H1 (cell line): ENCODE measurements at regions not wholly inside any gene's neighbourhood (a gene's known extent, or its start where the extent isn't known, plus 50 kb on each side); places are given as distances from the start of the nearest gene placed in this dataset.

ENCODE experiments used
- CBX5 ChIP-seq: fragments of 300-800, 300-1000 bp; sonication (generic); IDR thresholded peaks from 2 replicates; pipeline ENCODE4 v1.7.1; 2016; ENCODE audit warnings: antibody characterized with exemption, low read length, low read depth
- CBX8 ChIP-seq: fragments of 300-800, 300-1000 bp; sonication (generic); IDR thresholded peaks from 2 replicates; pipeline ENCODE4 v1.7.1; 2016; ENCODE audit warnings: low read depth, low read length, borderline replicate concordance
- CEBPB ChIP-seq: IDR thresholded peaks from 2 replicates; pipeline ENCODE4 v1.6.1; 2012; ENCODE audit warnings: low read depth, low read length
- CHD1 ChIP-seq: IDR thresholded peaks from 2 replicates; pipeline ENCODE4 v1.6.1; 2012; ENCODE audit warnings: low read depth, low read length, improper control_type of control experiment
- EP300 ChIP-seq, 2 experiments: IDR thresholded peaks; 1 replicate in 1 of 2; 2 replicates in 1 of 2; pipeline ENCODE4 v1.6.1; 2011 to 2012; ENCODE audit warnings: low read depth in 2 of 2, low read length in 2 of 2, mild to moderate bottlenecking in 2 of 2, borderline replicate concordance in 1 of 2, inconsistent platforms in 1 of 2, moderate library complexity in 1 of 2
- GTF2F1 ChIP-seq: IDR thresholded peaks from 2 replicates; pipeline ENCODE4 v1.6.1; 2012; ENCODE audit warnings: low read depth, low read length, improper control_type of control experiment, borderline replicate concordance
- HDAC2 ChIP-seq, 2 experiments: fragments of 300-600 bp in 1 of 2; sonication (generic) in 1 of 2; IDR thresholded peaks; 2 replicates each; pipeline ENCODE4 v1.6.1; 2011 to 2012; ENCODE audit warnings: low read depth in 2 of 2, low read length in 2 of 2, mild to moderate bottlenecking in 2 of 2, moderate library complexity in 2 of 2, borderline replicate concordance in 1 of 2, inconsistent platforms in 1 of 2
- POLR2A ChIP-seq, 2 experiments: IDR thresholded peaks; 1 replicate in 1 of 2; 2 replicates in 1 of 2; pipeline ENCODE4 v1.6.1; 2011; ENCODE audit warnings: low read depth in 2 of 2, low read length in 2 of 2, mild to moderate bottlenecking in 2 of 2; ENCODE audit errors: control extremely low read depth in 1 of 2
- POLR2AphosphoS5 ChIP-seq: IDR thresholded peaks from 2 replicates; pipeline ENCODE4 v1.6.1; 2011; ENCODE audit warnings: low read depth, low read length
- SP1 ChIP-seq: IDR thresholded peaks from 2 replicates; pipeline ENCODE4 v1.6.1; 2011; ENCODE audit warnings: low read depth, low read length
- SP2 ChIP-seq: IDR thresholded peaks from 2 replicates; pipeline ENCODE4 v1.6.1; 2012; ENCODE audit warnings: mild to moderate bottlenecking, low read length, inconsistent platforms
- SRF ChIP-seq: IDR thresholded peaks from 2 replicates; pipeline ENCODE4 v1.6.1; 2011; ENCODE audit warnings: mild to moderate bottlenecking, low read depth, low read length, moderate library complexity
- TEAD4 ChIP-seq: IDR thresholded peaks from 2 replicates; pipeline ENCODE4 v1.6.1; 2012; ENCODE audit warnings: low read depth, low read length, inconsistent platforms, mixed read lengths
- TF ChIP-seq, protein P1 (sequence below), 3 experiments: IDR thresholded peaks; 1 replicate in 2 of 3; 2 replicates in 1 of 3; pipeline versions ENCODE4 v1.5.1 to v1.6.1; 2011; ENCODE audit warnings: low read length in 3 of 3, mild to moderate bottlenecking in 3 of 3, inconsistent platforms in 2 of 3, low read depth in 1 of 3, moderate library complexity in 1 of 3; ENCODE audit not compliant: insufficient read depth in 1 of 3; ENCODE audit errors: control extremely low read depth in 1 of 3

DNA sequence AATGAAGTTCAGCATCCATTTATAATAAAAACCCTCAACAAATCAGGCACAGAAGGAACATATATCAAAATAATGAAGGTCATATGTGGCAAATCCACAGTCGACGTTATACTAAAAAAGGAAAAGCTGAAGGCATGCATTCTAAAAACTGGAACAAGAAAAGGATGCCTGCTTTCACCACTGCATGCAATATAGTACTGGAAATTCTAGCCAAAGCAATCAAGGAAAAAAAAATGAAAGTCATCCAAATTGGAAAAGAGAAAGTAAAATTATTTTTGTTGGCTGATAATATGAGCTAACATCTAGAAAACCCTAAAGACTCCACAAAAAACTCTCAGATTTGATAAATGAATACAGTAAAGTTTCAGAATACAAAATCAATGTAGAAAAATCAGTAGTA lies 1123.2 kb downstream of the TBL1XR1 start:
- TF ChIP-seq POLR2A (IDR thresholded peaks at IDR 0.05; ENCODE audit: control extremely low read depth in 1 of 2, low read depth in 2 of 2, low read length in 2 of 2) (no peak), HDAC2 (IDR thresholded peaks at IDR 0.05; ENCODE audit: borderline replicate concordance in 1 of 2, low read depth in 2 of 2, low read length in 2 of 2) (no peak), SP1 (no peak), CEBPB (no peak), TEAD4 (no peak), CBX5 (no peak), CBX8 (no peak), SP2 (no peak), EP300 (IDR thresholded peaks at IDR 0.05; ENCODE audit: borderline replicate concordance in 1 of 2, low read depth in 2 of 2, low read length in 2 of 2) (no peak), CHD1 (no peak), GTF2F1 (no peak), SRF (no peak), POLR2AphosphoS5 (no peak)
- TF ChIP-seq, protein P1, sequence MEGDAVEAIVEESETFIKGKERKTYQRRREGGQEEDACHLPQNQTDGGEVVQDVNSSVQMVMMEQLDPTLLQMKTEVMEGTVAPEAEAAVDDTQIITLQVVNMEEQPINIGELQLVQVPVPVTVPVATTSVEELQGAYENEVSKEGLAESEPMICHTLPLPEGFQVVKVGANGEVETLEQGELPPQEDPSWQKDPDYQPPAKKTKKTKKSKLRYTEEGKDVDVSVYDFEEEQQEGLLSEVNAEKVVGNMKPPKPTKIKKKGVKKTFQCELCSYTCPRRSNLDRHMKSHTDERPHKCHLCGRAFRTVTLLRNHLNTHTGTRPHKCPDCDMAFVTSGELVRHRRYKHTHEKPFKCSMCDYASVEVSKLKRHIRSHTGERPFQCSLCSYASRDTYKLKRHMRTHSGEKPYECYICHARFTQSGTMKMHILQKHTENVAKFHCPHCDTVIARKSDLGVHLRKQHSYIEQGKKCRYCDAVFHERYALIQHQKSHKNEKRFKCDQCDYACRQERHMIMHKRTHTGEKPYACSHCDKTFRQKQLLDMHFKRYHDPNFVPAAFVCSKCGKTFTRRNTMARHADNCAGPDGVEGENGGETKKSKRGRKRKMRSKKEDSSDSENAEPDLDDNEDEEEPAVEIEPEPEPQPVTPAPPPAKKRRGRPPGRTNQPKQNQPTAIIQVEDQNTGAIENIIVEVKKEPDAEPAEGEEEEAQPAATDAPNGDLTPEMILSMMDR (IDR thresholded peaks at IDR 0.05; ENCODE audit: control extremely low read depth in 1 of 3, insufficient read depth in 1 of 3, low read depth in 1 of 3, low read length in 3 of 3) = no peak
